ENCODE measurements at regions not wholly inside any gene's neighbourhood (a gene's known extent, or its start where the extent isn't known, plus 50 kb on each side); places are given as distances from the start of the nearest gene placed in this dataset.
A peak's percentile ranks its signal among the peaks of the same experiment; 100 is the strongest.

- peak; percentile 11 for DNase-seq (ENCODE audit: low read depth, low spot score)
- TF ChIP-seq CTCF (IDR thresholded peaks at IDR 0.05; ENCODE audit: low read depth, low read length) = no peak
- POLR2A ChIA-PET = interaction anchor here (0.7 to 0.9 kb wide), 2 partner anchors 27 to 134 kb away, joined by 3 to 4 read pairs; partner anchors contain the start of gene EIF4E
- Histone ChIP-seq H3K9me3 (ENCODE audit: control insufficient read depth, insufficient read depth, low read length) (no peaks in the 10 kb centered on the region), H3K4me3 (ENCODE audit: low read depth, low read length) (no peak overlapping the region), H3K27me3 (ENCODE audit: control insufficient read depth, insufficient read depth, low read length) (no peaks in the 10 kb centered on the region), H3K27ac (ENCODE audit: low read depth, low read length) (no peak overlapping the region)
- CTCF ChIA-PET = no interaction called here
Measured at GRCh38 chr4:98794565-98795205, 134.2 kb downstream of the EIF4E start.

DNA sequence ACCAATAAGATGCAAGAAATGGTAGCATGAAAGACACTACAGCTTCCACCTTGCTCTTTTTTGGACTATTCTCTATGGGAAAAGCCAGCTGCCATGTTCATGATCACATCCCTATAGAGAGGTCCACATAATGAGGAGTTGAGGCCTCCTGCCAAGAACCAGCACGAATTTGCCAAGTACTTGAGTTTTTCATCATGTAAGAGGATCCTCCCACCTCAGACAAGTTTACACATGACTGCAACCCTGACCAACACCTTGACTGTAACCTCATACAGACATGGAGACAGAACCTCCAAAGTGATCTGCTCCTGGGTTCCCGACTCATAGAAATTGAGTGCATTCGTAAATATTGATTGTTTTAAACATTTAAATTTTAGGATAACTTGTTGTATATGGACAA lies 135.2 kb upstream of the TSPAN5 start:
- Histone ChIP-seq H3K27ac (ENCODE audit: low read depth, low read length) (no peak overlapping the region), H3K4me3 (ENCODE audit: low read depth, low read length) (no peak overlapping the region), H3K27me3 (ENCODE audit: control insufficient read depth, insufficient read depth, low read length) (no peaks in the 10 kb centered on the region), H3K9me3 (ENCODE audit: control insufficient read depth, insufficient read depth, low read length) (no peaks in the 10 kb centered on the region)
- CTCF ChIA-PET = no interaction called here
- no peak for TF ChIP-seq CTCF (IDR thresholded peaks at IDR 0.05; ENCODE audit: low read depth, low read length)
- POLR2A ChIA-PET = no interaction called here
- no peak for DNase-seq (ENCODE audit: low read depth, low spot score)

DNA sequence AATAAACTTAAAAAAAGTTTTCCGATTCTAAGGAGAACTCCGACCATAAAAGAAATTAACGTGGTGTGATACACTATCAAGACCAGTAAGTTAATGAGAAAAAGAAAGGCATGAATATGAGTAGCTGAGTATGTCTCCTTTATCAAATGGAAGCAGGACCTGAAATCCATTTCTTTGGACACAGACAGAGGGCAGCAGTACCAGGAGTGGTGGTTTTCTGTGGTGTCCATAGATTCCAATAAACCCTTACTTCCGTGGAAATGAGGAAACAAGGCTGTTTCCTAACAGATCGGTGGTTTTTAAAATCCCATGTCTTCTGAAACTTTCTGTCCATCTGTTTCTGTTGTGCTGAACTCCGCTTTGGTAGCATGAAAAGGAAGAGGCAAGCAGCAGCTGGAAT lies 128.5 kb upstream of the TSPAN5 start:
- POLR2A ChIA-PET = no interaction called here
- Histone ChIP-seq H3K27me3 (ENCODE audit: control insufficient read depth, insufficient read depth, low read length) (peaks cover 8% of the 10 kb centered on the region), H3K9me3 (ENCODE audit: control insufficient read depth, insufficient read depth, low read length) (no peaks in the 10 kb centered on the region), H3K27ac (ENCODE audit: low read depth, low read length) (no peak overlapping the region), H3K4me3 (ENCODE audit: low read depth, low read length) (no peak overlapping the region)
- peak; percentile 35; the same call in 1 of the 2 replicates for TF ChIP-seq CTCF (IDR thresholded peaks at IDR 0.05; ENCODE audit: low read depth, low read length)
- no peak for DNase-seq (ENCODE audit: low read depth, low spot score)
- CTCF ChIA-PET = no interaction called here

DNA sequence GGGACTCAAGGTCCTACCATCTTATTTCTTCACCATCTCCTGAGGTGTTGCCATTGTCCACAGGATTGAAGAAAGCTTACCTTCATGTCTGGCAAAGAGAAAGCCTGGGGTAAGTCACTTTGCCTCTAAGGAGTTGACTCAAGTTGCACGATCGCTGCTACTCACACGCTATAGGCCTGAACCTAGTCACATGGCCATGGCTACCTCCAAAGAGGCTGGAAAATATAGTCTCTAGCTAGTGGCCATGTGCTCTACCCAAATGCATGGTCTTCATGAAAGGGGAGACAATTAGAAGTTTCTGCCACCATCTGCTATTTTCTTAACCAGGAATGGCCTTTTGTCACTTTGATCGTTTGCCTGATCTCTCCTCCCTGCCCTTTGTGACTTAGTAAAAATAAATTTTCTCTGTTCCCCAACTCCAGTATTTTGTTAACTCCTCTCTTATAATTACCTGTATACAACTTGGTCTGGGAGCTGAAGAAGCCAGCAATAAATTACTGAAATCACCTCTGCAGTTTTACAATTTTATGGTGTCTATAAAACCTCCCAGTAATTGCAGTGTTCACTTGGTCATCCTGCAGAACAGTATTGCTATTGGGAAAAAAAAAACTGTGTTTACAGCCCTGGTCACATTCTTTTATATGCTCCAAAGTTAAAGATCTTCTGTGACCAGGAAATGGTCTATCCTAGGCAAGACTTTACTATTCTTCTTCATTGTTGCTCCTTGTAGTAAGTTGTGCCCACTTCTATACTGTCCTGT lies 126.7 kb upstream of the TSPAN5 start:
- DNase-seq (ENCODE audit: low read depth, low spot score) = no peak
- no peaks in the 10 kb centered on the region for H3K9me3 ChIP-seq (ENCODE audit: control insufficient read depth, insufficient read depth, low read length)
- peaks cover 8% of the 10 kb centered on the region for H3K27me3 ChIP-seq (ENCODE audit: control insufficient read depth, insufficient read depth, low read length)
- ChIA-PET CTCF (no interaction called here), POLR2A (no interaction called here)
- H3K27ac ChIP-seq (ENCODE audit: low read depth, low read length) = no peak overlapping the region
- no peak for TF ChIP-seq CTCF (IDR thresholded peaks at IDR 0.05; ENCODE audit: low read depth, low read length)
- H3K4me3 ChIP-seq (ENCODE audit: low read depth, low read length) = no peak overlapping the region

DNA sequence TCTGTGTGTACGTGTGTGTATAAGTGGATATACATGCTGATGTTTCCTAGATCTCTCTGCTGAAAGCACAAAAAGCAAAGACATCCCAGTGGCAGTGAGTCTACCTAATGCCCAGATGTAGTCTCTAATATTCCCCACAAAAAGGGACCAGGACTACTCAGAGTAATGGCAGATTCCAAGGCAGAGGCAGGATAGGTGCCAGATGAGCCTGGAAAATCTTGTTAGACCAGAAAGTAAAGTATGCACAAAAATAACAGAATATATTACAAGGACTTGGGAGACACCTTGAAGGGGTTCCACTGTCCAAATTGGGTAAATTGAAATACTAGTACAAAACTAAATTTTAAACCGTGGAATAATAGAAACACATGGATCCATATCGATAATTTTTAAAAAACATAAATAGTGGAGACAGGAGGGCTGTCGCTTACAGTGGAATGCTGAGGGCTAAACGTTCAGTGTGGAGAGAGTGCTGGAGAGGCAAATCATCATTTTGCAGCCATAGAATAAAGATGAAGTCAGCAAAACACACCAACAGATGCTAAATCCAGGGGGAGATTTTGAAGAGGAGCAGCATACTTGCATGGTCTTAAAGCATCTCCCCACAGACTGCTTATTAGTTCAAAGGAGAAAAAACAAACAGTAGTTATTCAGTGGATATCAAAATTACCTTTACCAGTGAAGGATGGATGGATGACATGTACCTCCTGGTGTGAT lies 123.4 kb upstream of the TSPAN5 start:
- POLR2A ChIA-PET = no interaction called here
- Histone ChIP-seq H3K27ac (ENCODE audit: low read depth, low read length) (no peak overlapping the region), H3K4me3 (ENCODE audit: low read depth, low read length) (no peak overlapping the region), H3K27me3 (ENCODE audit: control insufficient read depth, insufficient read depth, low read length) (peaks cover 10% of the 10 kb centered on the region), H3K9me3 (ENCODE audit: control insufficient read depth, insufficient read depth, low read length) (no peaks in the 10 kb centered on the region)
- no peak for TF ChIP-seq CTCF (IDR thresholded peaks at IDR 0.05; ENCODE audit: low read depth, low read length)
- CTCF ChIA-PET = no interaction called here
- DNase-seq (ENCODE audit: low read depth, low spot score) = no peak

Data from AG04450 (cell line).